ENCODE measurements at regions not wholly inside any gene's neighbourhood (a gene's known extent, or its start where the extent isn't known, plus 50 kb on each side); places are given as distances from the start of the nearest gene placed in this dataset.
"Not testable (repeated sequence)": the region's sequence is repeated elsewhere in the genome, so short reads cannot be mapped to it uniquely, and the experiment has no call there.

DNA sequence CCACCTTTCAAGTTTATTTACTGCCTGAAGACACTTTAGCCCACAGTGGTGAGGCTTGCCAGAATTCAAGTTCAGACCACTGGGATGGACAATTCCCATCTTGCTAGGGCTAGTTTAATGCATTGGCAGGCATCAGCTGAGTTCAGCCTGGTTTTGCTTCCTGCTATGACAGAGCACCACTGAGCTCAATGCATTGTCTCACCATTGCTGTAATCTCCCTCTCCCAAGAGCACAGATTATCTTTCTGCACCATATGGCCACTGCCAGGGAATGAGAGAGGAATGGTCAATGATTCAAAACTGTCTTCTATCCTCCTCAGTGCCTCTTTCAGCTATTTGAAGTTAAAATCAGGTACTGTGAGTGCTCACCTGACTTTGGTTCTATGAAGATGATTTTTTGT, 160.8 kb downstream of the XPNPEP1 start:
- no peak for DNase-seq (ENCODE audit: low read depth)
- H3K4me3 ChIP-seq (ENCODE audit: low read length) = no peak overlapping the region
- no peaks in the 10 kb centered on the region for H3K4me1 ChIP-seq (ENCODE audit: control insufficient read depth, insufficient read depth, low read length)
- no peaks in the 10 kb centered on the region for H3K36me3 ChIP-seq (ENCODE audit: control insufficient read depth, insufficient read depth, low read length, severe bottlenecking)
- H3K27me3 ChIP-seq (replicated peaks; ENCODE audit: control insufficient read depth, insufficient read depth, low read length) = no peaks in the 10 kb centered on the region
- no peak overlapping the region for H3K9ac ChIP-seq (ENCODE audit: low read length)
- H3K9me3 ChIP-seq (ENCODE audit: control insufficient read depth, low read length) = no peaks in the 10 kb centered on the region

GRCh38 chr10:109757670-109758069, 165.6 kb downstream of the XPNPEP1 start:
- H3K4me3 ChIP-seq (ENCODE audit: low read length); H3K4me1 ChIP-seq (ENCODE audit: control insufficient read depth, insufficient read depth, low read length); DNase-seq (ENCODE audit: low read depth); H3K36me3 ChIP-seq (ENCODE audit: control insufficient read depth, insufficient read depth, low read length, severe bottlenecking); H3K9me3 ChIP-seq (ENCODE audit: control insufficient read depth, low read length); H3K27me3 ChIP-seq (replicated peaks; ENCODE audit: control insufficient read depth, insufficient read depth, low read length); H3K9ac ChIP-seq (ENCODE audit: low read length): not testable (repeated sequence)

DNA sequence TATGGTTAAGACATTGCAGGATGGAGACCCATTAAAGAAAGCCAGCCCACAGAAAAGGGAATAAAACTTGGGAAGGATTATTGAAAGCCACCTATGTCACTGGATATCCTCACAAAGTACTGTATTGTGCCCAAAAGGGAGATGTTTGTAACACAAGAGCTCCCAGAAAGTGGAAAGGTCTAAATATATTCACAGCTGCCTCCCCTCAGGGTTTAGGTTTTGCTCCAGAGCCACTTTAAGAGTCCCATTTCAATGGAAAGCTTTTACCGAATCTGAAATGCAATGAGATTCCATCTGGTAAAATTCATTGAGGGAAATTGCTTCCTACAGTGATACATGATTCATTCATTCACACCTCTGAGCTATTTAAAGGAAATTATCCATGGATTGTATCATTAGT, 176.4 kb downstream of the XPNPEP1 start:
- Histone ChIP-seq H3K9ac (ENCODE audit: low read length) (no peak overlapping the region), H3K4me3 (ENCODE audit: low read length) (no peak overlapping the region), H3K27me3 (replicated peaks; ENCODE audit: control insufficient read depth, insufficient read depth, low read length) (no peaks in the 10 kb centered on the region), H3K9me3 (ENCODE audit: control insufficient read depth, low read length) (no peaks in the 10 kb centered on the region), H3K36me3 (ENCODE audit: control insufficient read depth, insufficient read depth, low read length, severe bottlenecking) (no peaks in the 10 kb centered on the region), H3K4me1 (ENCODE audit: control insufficient read depth, insufficient read depth, low read length) (peaks cover 17% of the 10 kb centered on the region)
- no peak for DNase-seq (ENCODE audit: low read depth)

DNA sequence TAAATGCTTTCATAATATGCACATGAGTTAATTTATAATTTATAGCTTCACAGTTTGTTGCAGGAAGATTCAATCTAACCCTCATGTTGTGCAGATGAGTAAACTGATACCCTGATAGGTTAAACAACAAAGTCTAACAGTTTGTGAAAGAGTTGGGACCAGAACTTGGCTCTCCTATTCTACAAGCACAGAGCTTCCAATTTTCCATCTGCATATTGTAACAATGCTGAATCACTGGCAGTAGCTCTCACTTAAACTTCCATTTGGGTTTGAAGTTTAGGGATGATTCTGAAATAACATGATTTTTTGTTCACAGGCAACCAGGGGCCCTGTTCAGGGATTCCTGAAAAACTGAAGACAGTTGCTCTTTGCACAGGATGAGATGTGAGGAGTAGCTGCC, 179.3 kb downstream of the XPNPEP1 start:
- Histone ChIP-seq H3K4me1 (ENCODE audit: control insufficient read depth, insufficient read depth, low read length) (peaks cover 31% of the 10 kb centered on the region), H3K27me3 (replicated peaks; ENCODE audit: control insufficient read depth, insufficient read depth, low read length) (no peaks in the 10 kb centered on the region), H3K36me3 (ENCODE audit: control insufficient read depth, insufficient read depth, low read length, severe bottlenecking) (no peaks in the 10 kb centered on the region), H3K9me3 (ENCODE audit: control insufficient read depth, low read length) (no peaks in the 10 kb centered on the region), H3K4me3 (ENCODE audit: low read length) (no peak overlapping the region), H3K9ac (ENCODE audit: low read length) (no peak overlapping the region)
- no peak for DNase-seq (ENCODE audit: low read depth)

GRCh38 chr10:109743574-109743973, 179.7 kb downstream of the XPNPEP1 start:
- Histone ChIP-seq H3K27me3 (replicated peaks; ENCODE audit: control insufficient read depth, insufficient read depth, low read length) (no peaks in the 10 kb centered on the region), H3K9ac (ENCODE audit: low read length) (no peak overlapping the region), H3K36me3 (ENCODE audit: control insufficient read depth, insufficient read depth, low read length, severe bottlenecking) (no peaks in the 10 kb centered on the region), H3K9me3 (ENCODE audit: control insufficient read depth, low read length) (no peaks in the 10 kb centered on the region), H3K4me1 (ENCODE audit: control insufficient read depth, insufficient read depth, low read length) (peaks cover 31% of the 10 kb centered on the region), H3K4me3 (ENCODE audit: low read length) (no peak overlapping the region)
- peak; percentile 1 for DNase-seq (ENCODE audit: low read depth)

DNA sequence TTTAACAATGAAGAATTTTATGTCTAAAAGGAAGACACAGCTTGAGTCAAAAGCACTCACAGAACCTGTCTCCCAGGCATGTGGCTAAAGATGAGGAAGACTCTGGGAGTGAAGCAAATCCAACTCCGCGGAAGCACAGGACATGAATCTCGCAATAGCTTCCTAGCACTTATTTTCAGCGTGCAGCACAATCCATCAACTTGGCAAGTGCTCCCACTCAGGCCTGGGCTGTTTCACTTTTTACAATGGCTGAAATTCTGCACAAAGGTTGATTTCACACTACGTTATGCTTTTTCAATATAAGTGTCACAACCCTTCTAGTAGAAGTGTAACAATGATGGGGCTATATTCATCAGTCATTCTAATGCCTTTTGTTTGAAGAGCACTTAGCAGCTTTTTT, 180.2 kb downstream of the XPNPEP1 start:
- no peaks in the 10 kb centered on the region for H3K27me3 ChIP-seq (replicated peaks; ENCODE audit: control insufficient read depth, insufficient read depth, low read length)
- H3K36me3 ChIP-seq (ENCODE audit: control insufficient read depth, insufficient read depth, low read length, severe bottlenecking) = no peaks in the 10 kb centered on the region
- no peak overlapping the region for H3K9ac ChIP-seq (ENCODE audit: low read length)
- no peak overlapping the region for H3K4me3 ChIP-seq (ENCODE audit: low read length)
- H3K4me1 ChIP-seq (ENCODE audit: control insufficient read depth, insufficient read depth, low read length) = peaks cover 31% of the 10 kb centered on the region
- DNase-seq (ENCODE audit: low read depth) = no peak
- no peaks in the 10 kb centered on the region for H3K9me3 ChIP-seq (ENCODE audit: control insufficient read depth, low read length)

DNA sequence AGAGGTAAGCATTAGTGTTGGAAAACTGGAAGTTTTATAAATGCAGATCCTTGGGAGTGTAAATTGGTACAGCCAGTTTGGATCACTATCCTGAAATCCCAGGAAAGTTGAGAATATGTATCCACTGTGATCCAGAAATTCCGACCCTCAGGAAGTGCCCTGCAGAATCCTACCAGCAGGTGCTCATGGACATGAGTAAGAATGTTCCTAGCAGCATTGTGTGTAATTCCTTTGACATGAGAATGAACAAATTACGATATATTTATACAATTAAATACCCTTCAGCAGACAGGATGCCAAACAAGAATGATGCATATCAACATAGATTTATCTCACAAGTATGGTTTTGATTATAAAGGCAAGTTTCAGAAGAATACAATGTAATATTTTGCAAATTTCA, 181.6 kb downstream of the XPNPEP1 start:
- Histone ChIP-seq H3K4me3 (ENCODE audit: low read length) (no peak overlapping the region), H3K9me3 (ENCODE audit: control insufficient read depth, low read length) (no peaks in the 10 kb centered on the region), H3K27me3 (replicated peaks; ENCODE audit: control insufficient read depth, insufficient read depth, low read length) (no peaks in the 10 kb centered on the region), H3K4me1 (ENCODE audit: control insufficient read depth, insufficient read depth, low read length) (peaks cover 31% of the 10 kb centered on the region), H3K36me3 (ENCODE audit: control insufficient read depth, insufficient read depth, low read length, severe bottlenecking) (no peaks in the 10 kb centered on the region), H3K9ac (ENCODE audit: low read length) (no peak overlapping the region)
- DNase-seq (ENCODE audit: low read depth) = no peak

GRCh38 chr10:109740436-109740835, 182.9 kb downstream of the XPNPEP1 start:
- no peak overlapping the region for H3K4me3 ChIP-seq (ENCODE audit: low read length)
- H3K9me3 ChIP-seq (ENCODE audit: control insufficient read depth, low read length) = no peaks in the 10 kb centered on the region
- H3K9ac ChIP-seq (ENCODE audit: low read length) = no peak overlapping the region
- H3K36me3 ChIP-seq (ENCODE audit: control insufficient read depth, insufficient read depth, low read length, severe bottlenecking) = no peaks in the 10 kb centered on the region
- H3K4me1 ChIP-seq (ENCODE audit: control insufficient read depth, insufficient read depth, low read length) = peaks cover 31% of the 10 kb centered on the region
- DNase-seq (ENCODE audit: low read depth) = peak; percentile 2
- H3K27me3 ChIP-seq (replicated peaks; ENCODE audit: control insufficient read depth, insufficient read depth, low read length) = no peaks in the 10 kb centered on the region

- Histone ChIP-seq H3K4me1 (ENCODE audit: control insufficient read depth, insufficient read depth, low read length) (peaks cover 15% of the 10 kb centered on the region), H3K27me3 (replicated peaks; ENCODE audit: control insufficient read depth, insufficient read depth, low read length) (no peaks in the 10 kb centered on the region), H3K9ac (ENCODE audit: low read length) (no peak overlapping the region), H3K4me3 (ENCODE audit: low read length) (no peak overlapping the region), H3K9me3 (ENCODE audit: control insufficient read depth, low read length) (no peaks in the 10 kb centered on the region), H3K36me3 (ENCODE audit: control insufficient read depth, insufficient read depth, low read length, severe bottlenecking) (no peaks in the 10 kb centered on the region)
- no peak for DNase-seq (ENCODE audit: low read depth)
Observed at GRCh38 chr10:109737626-109738025, 185.7 kb downstream of the XPNPEP1 start.

DNA sequence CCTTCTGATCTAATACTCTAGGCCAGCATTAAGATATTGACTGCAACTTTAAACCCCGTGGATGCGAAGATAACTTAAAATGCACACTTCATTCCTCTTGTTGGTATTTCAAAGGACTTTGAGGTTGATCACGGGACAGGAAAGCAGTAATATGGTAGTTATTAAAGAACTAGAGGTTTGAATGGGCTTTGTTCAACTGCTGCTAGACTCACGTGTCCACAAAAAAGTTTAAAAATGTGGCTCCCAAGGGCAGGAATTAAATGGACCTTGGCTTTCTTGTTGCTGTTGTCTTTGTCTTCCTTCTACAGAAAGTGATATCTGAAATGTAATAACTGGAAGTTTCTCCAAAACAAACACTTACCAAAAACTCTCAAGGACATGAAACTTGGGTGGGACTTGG, 186.3 kb downstream of the XPNPEP1 start:
- Histone ChIP-seq H3K9me3 (ENCODE audit: control insufficient read depth, low read length) (no peaks in the 10 kb centered on the region), H3K9ac (ENCODE audit: low read length) (no peak overlapping the region), H3K27me3 (replicated peaks; ENCODE audit: control insufficient read depth, insufficient read depth, low read length) (no peaks in the 10 kb centered on the region), H3K4me3 (ENCODE audit: low read length) (no peak overlapping the region), H3K4me1 (ENCODE audit: control insufficient read depth, insufficient read depth, low read length) (peaks cover 15% of the 10 kb centered on the region), H3K36me3 (ENCODE audit: control insufficient read depth, insufficient read depth, low read length, severe bottlenecking) (no peaks in the 10 kb centered on the region)
- no peak for DNase-seq (ENCODE audit: low read depth)

- no peak for DNase-seq (ENCODE audit: low read depth)
- no peaks in the 10 kb centered on the region for H3K27me3 ChIP-seq (replicated peaks; ENCODE audit: control insufficient read depth, insufficient read depth, low read length)
- peaks cover 6% of the 10 kb centered on the region for H3K4me1 ChIP-seq (ENCODE audit: control insufficient read depth, insufficient read depth, low read length)
- no peak overlapping the region for H3K9ac ChIP-seq (ENCODE audit: low read length)
- no peaks in the 10 kb centered on the region for H3K9me3 ChIP-seq (ENCODE audit: control insufficient read depth, low read length)
- no peaks in the 10 kb centered on the region for H3K36me3 ChIP-seq (ENCODE audit: control insufficient read depth, insufficient read depth, low read length, severe bottlenecking)
- no peak overlapping the region for H3K4me3 ChIP-seq (ENCODE audit: low read length)
Observed at GRCh38 chr10:109735776-109736175, 187.5 kb downstream of the XPNPEP1 start.

DNA sequence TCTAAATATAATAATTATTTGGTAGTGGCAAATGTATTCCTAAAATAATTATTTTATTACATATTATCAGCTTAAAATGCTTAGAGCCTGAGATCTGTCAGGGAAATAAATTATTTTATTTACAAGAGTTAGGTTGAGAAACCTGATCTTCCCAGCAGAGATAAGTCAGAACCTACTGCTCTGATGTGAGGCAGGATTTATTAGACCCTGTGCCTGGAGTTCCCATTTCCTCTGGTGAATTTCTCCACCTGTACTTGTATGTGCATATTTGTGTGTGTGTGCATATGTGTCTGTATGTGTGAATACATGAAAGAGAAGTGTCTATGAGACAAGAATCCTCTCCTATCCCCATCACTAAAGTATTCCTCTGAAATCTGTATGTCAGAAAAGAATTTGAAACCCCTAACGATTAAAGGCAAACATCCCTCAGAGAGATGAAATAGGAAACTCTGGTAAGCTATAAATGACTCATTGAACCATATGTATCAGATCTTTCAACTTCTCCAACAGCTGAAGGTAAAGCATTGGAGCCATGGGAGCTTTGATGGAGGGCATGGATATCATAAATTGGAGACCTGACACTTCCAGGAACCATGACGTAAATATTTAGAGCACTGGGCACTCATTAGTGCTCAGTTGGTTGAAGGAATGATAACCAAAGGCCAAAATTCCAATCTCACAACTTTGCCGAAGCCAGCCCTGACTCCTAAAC, 190.9 kb downstream of the XPNPEP1 start:
- H3K9ac ChIP-seq (ENCODE audit: low read length) = no peak overlapping the region
- no peaks in the 10 kb centered on the region for H3K4me1 ChIP-seq (ENCODE audit: control insufficient read depth, insufficient read depth, low read length)
- no peak for DNase-seq (ENCODE audit: low read depth)
- no peaks in the 10 kb centered on the region for H3K27me3 ChIP-seq (replicated peaks; ENCODE audit: control insufficient read depth, insufficient read depth, low read length)
- no peak overlapping the region for H3K4me3 ChIP-seq (ENCODE audit: low read length)
- no peaks in the 10 kb centered on the region for H3K36me3 ChIP-seq (ENCODE audit: control insufficient read depth, insufficient read depth, low read length, severe bottlenecking)
- no peaks in the 10 kb centered on the region for H3K9me3 ChIP-seq (ENCODE audit: control insufficient read depth, low read length)

Measured in adipocyte (in vitro differentiated cells).